Psoas muscle (tissue), 7 donors: ENCODE measurements at regions not wholly inside any gene's neighbourhood (a gene's known extent, or its start where the extent isn't known, plus 50 kb on each side); places are given as distances from the start of the nearest gene placed in this dataset.

Experiments
- ATAC-seq, 4 donors: fragments of 200-7000 bp; cut with Tn5 transposase; one replicate each; pipeline ENCODE4 v1.9.1; 2020; ENCODE audit warnings: moderate library complexity in 3 of 4, mild to moderate bottlenecking in 2 of 4
- DNase-seq, 2 donors: peaks; one replicate each; pipeline ENCODE4 v3.0.0-alpha.2; 2020
- H3K27ac ChIP-seq: fragments of 200-600 bp; one replicate; pipeline ENCODE4 v1.8.0; 2022
- H3K27me3 ChIP-seq, 3 donors: fragments of 200-600 bp in 1 of 3; one replicate each; pipeline versions ENCODE4 v1.6.1 to v1.8.0; 2013 to 2022; ENCODE audit warnings: low read length in 2 of 3, mild to moderate bottlenecking in 2 of 3, moderate library complexity in 1 of 3; ENCODE audit not compliant: insufficient read depth in 3 of 3
- H3K36me3 ChIP-seq, 2 donors: fragments of 200-600 bp in 1 of 2; one replicate each; pipeline versions ENCODE4 v1.6.1 to v1.8.0; 2013 to 2022; ENCODE audit warnings: low read depth in 1 of 2, mild to moderate bottlenecking in 1 of 2, moderate library complexity in 1 of 2; ENCODE audit not compliant: insufficient read depth in 1 of 2
- H3K4me1 ChIP-seq: fragments of 200-600 bp; one replicate; pipeline ENCODE4 v1.8.0; 2022
- H3K4me3 ChIP-seq: fragments of 200-600 bp; one replicate; pipeline ENCODE4 v1.8.0; 2022; ENCODE audit warnings: mild to moderate bottlenecking
- H3K9me3 ChIP-seq: fragments of 200-600 bp; one replicate; pipeline ENCODE4 v1.8.0; 2022
- WGBS, 3 donors: extraction: QIAGEN DNeasy Blood & Tissue Kit; methylation state at CpG; one replicate each; pipeline versions ENCODE4 v1.1.6 to v1.1.7; 2013; 5-methylcytosine and 5-hydroxymethylcytosine counted together
- intact Hi-C, 2 donors: fragments of 100-400 bp; cut with DNase I; formaldehyde crosslinking; loops; one replicate each; pipeline versions ENCODE4 v1.11.0 to v1.14.2; 2022
- TF ChIP-seq, protein P1 (sequence below): fragments of 200-600 bp; IDR thresholded peaks from one replicate; pipeline ENCODE4 v1.8.0; 2022; ENCODE audit warnings: antibody characterized with exemption
- donor health status: healthy with polysubstance abuse.
- donor health status: DM: no; HTN: no; CAD: no; lungs with moderate emphysema.
- donor health status: Bipolar disorder and iron deficiency.
- donor health status: healthy.
- donor health status: DM: yes; HTN: yes; CAD: no.
- donor health status: DM: no; HTN: no; CAD: no.
- donor health status: DM: yes; HTN: yes; CAD: no.

DNA sequence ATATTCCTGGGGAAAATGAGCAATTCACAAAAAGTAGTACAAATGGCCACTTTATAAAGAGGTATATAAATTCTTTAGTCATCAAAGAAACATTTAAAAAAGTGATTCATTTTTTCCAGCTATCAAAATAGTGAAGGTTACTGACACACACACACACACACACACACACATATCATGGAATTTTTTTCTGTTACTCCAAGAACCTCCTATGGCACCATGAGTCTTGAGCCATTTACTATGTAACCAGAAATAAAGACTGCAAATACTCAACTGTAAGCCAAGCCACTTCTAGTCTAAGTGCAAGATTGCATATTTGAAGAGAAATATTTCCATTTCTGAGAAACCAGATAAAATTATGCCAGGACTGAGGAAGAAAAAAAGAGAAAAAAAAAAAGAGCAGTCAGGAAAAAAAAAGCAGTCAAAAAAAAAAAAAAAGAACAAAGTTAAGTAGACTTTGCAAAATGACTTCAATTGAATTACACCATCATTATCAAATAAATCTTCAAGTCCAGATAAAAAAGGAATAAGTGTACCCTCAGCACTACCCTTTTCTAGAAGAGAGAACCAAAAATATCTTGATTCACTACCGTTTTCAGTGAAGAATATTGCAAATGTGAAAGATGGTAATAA lies 275.7 kb downstream of the DAD1 start:
- Histone ChIP-seq H3K4me1 (no peaks in the 10 kb centered on the region), H3K27me3 (no peaks in the 10 kb centered on the region), H3K36me3 (no peaks in the 10 kb centered on the region), H3K4me3 (no peak overlapping the region), H3K9me3 (no peaks in the 10 kb centered on the region), H3K27ac (no peak overlapping the region)
- TF ChIP-seq, protein P1, sequence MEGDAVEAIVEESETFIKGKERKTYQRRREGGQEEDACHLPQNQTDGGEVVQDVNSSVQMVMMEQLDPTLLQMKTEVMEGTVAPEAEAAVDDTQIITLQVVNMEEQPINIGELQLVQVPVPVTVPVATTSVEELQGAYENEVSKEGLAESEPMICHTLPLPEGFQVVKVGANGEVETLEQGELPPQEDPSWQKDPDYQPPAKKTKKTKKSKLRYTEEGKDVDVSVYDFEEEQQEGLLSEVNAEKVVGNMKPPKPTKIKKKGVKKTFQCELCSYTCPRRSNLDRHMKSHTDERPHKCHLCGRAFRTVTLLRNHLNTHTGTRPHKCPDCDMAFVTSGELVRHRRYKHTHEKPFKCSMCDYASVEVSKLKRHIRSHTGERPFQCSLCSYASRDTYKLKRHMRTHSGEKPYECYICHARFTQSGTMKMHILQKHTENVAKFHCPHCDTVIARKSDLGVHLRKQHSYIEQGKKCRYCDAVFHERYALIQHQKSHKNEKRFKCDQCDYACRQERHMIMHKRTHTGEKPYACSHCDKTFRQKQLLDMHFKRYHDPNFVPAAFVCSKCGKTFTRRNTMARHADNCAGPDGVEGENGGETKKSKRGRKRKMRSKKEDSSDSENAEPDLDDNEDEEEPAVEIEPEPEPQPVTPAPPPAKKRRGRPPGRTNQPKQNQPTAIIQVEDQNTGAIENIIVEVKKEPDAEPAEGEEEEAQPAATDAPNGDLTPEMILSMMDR: no peak
- intact Hi-C loops: no loop called here
- DNase-seq (no peak), ATAC-seq (no peak)
- WGBS, 3 donors: 43 to 63% (median 58%) methylated on average over 1 of the region's 1 CpG

DNA sequence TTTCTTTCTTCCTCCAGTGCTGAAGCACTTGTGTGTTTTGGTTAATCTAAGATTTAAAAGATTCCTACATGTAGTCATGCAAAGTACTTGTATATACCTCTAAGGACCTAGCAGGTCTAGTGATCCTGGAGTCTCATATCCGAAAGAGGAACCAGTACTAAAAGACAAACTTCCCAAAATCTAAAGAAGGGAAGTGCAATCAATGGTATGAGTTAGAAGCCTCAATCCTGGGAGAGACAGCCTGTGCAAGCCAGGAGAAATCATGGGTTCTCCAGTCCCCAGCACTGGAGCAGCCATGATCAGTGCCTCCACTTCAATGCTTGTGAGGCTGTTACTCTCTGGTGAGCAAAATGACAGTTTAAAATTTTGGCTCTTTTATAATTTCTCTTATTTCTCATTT lies 277.4 kb downstream of the DAD1 start:
- Histone ChIP-seq H3K9me3 (no peaks in the 10 kb centered on the region), H3K36me3 (no peaks in the 10 kb centered on the region), H3K4me1 (no peaks in the 10 kb centered on the region), H3K27me3 (peaks cover 0 to 3% (median 0%) of the 10 kb centered on the region in 3 donors), H3K4me3 (no peak overlapping the region), H3K27ac (no peak overlapping the region)
- DNase-seq (no peak), ATAC-seq (no peak)
- 74 to 87% (median 86%) methylated on average over 1 of the region's 1 CpG for WGBS, 3 donors
- TF ChIP-seq, protein P1: no peak
- intact Hi-C loops: no loop called here

DNA sequence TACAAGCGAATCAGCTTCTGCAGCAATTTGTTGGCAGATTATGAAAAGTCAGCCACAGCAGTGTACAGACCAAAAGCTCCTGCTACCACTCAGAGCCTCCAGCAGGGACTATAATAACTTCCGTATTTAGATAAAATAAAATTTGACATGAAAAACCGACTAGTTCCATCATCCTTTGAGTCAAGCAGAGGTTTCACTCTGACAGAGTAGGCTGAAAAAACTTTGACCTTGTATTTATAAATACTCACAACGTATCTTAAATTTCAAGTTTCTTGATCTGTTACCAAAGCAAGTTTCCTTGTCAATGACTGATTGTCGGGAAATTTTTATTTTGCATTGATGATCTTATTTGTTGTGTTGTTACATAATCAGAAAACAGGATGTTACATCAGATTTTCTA lies 283.4 kb downstream of the DAD1 start:
- 72 to 78% (median 76%) methylated on average over 5 of the region's 5 CpGs for WGBS, 3 donors
- intact Hi-C loops: no loop called here

DNA sequence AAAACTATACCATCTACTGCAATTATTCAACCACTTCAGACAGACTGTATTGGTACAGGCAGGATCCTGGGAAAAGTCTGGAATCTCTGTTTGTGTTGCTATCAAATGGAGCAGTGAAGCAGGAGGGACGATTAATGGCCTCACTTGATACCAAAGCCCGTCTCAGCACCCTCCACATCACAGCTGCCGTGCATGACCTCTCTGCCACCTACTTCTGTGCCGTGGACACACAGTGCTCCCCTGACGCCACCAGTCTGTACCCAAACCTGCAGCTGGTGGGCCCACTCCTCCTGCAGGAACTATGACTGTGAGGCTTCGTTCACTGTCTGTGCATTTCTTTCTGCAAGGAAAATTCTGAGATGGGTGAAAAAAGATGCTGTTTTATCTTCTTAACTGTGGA lies 284.7 kb downstream of the DAD1 start:
- no peaks in the 10 kb centered on the region for H3K4me1 ChIP-seq
- no peak overlapping the region for H3K4me3 ChIP-seq
- no peak for DNase-seq
- no peaks in the 10 kb centered on the region for H3K9me3 ChIP-seq
- no peaks in the 10 kb centered on the region for H3K36me3 ChIP-seq
- H3K27me3 ChIP-seq: peaks cover 0 to 12% (median 5%) of the 10 kb centered on the region in 3 donors
- 51 to 57% (median 56%) methylated on average over 6 of the region's 6 CpGs for WGBS, 3 donors
- no peak overlapping the region for H3K27ac ChIP-seq
- TF ChIP-seq, protein P1: no peak
- intact Hi-C loops: no loop called here
- no peak for ATAC-seq

More for the DNA sequence above, 283.4 kb downstream of the DAD1 start:
- DNase-seq: no peak
- TF ChIP-seq, protein P1: no peak
- H3K9me3 ChIP-seq: no peaks in the 10 kb centered on the region
- no peak for ATAC-seq
- no peak overlapping the region for H3K4me3 ChIP-seq
- H3K27me3 ChIP-seq: peaks cover 0 to 5% (median 3%) of the 10 kb centered on the region in 3 donors
- H3K4me1 ChIP-seq: no peaks in the 10 kb centered on the region
- no peak overlapping the region for H3K27ac ChIP-seq
- H3K36me3 ChIP-seq: no peaks in the 10 kb centered on the region
